Hepatocyte (in vitro differentiated cells): ENCODE measurements at regions not wholly inside any gene's neighbourhood (a gene's known extent, or its start where the extent isn't known, plus 50 kb on each side); places are given as distances from the start of the nearest gene placed in this dataset.

ENCODE experiments used
- EZH2 ChIP-seq: fragments of 200-600 bp; sonication (generic); IDR thresholded peaks from 2 replicates; pipeline ENCODE4 v1.6.1; 2016; ENCODE audit warnings: antibody characterized with exemption, mild to moderate bottlenecking, borderline replicate concordance
- TF ChIP-seq, protein P1 (sequence below): fragments of 200-600 bp; sonication (generic); IDR thresholded peaks from 2 replicates; pipeline ENCODE4 v1.5.1; 2016; ENCODE audit warnings: antibody characterized with exemption, mild to moderate bottlenecking; ENCODE audit not compliant: poor library complexity

DNA sequence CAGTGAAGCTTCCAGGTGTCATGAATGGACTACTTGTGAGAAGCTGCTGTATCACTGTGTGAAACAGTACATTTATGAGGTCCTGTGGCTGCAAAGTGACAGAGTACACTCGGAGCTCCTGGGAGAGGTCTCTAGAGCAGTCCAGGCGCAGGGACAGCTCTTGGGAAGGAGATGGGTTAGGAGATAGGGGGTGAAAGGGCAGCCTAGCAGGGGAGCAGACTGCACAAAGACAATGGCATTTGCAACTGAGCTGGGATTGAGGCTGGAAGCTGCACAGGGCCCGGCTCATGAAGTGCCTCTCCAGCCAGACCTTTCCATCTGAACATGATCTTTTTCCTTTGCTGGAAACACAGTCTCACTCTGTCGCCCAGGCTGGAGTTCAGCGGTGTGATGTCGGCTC lies 83.6 kb downstream of the RHOB start:
- TF ChIP-seq, protein P1, sequence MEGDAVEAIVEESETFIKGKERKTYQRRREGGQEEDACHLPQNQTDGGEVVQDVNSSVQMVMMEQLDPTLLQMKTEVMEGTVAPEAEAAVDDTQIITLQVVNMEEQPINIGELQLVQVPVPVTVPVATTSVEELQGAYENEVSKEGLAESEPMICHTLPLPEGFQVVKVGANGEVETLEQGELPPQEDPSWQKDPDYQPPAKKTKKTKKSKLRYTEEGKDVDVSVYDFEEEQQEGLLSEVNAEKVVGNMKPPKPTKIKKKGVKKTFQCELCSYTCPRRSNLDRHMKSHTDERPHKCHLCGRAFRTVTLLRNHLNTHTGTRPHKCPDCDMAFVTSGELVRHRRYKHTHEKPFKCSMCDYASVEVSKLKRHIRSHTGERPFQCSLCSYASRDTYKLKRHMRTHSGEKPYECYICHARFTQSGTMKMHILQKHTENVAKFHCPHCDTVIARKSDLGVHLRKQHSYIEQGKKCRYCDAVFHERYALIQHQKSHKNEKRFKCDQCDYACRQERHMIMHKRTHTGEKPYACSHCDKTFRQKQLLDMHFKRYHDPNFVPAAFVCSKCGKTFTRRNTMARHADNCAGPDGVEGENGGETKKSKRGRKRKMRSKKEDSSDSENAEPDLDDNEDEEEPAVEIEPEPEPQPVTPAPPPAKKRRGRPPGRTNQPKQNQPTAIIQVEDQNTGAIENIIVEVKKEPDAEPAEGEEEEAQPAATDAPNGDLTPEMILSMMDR, result no peak
- TF ChIP-seq EZH2, result no peak
